LoVo (cell line): ENCODE measurements at regions not wholly inside any gene's neighbourhood (a gene's known extent, or its start where the extent isn't known, plus 50 kb on each side); places are given as distances from the start of the nearest gene placed in this dataset.

Experiments
- DNase-seq: peaks from one replicate; pipeline ENCODE4 v3.0.0-alpha.2; 2016; ENCODE audit warnings: low spot score

GRCh38 chr17:12530161-12530560 is 135.5 kb upstream of the MYOCD start:
- no peak for DNase-seq

- no peak for DNase-seq
Measured at GRCh38 chr17:12536021-12536420, 129.7 kb upstream of the MYOCD start.

GRCh38 chr17:12536472-12536871 is 129.2 kb upstream of the MYOCD start:
- DNase-seq = no peak

GRCh38 chr17:12537436-12537835 is 128.3 kb upstream of the MYOCD start:
- DNase-seq = no peak

GRCh38 chr17:12538003-12538402 is 127.7 kb upstream of the MYOCD start:
- DNase-seq = no peak

GRCh38 chr17:12545877-12546513 is 119.7 kb upstream of the MYOCD start:
- peak; percentile 32 for DNase-seq

GRCh38 chr17:12546983-12547382 is 118.7 kb upstream of the MYOCD start:
- DNase-seq = no peak

GRCh38 chr17:12547831-12548230 is 117.9 kb upstream of the MYOCD start:
- DNase-seq = no peak

GRCh38 chr17:12548558-12548957 is 117.1 kb upstream of the MYOCD start:
- no peak for DNase-seq

- DNase-seq = no peak
Measured at GRCh38 chr17:12549499-12550041, 116.1 kb upstream of the MYOCD start.

- DNase-seq = no peak
Measured at GRCh38 chr17:12553625-12554024, 112.1 kb upstream of the MYOCD start.

- DNase-seq = no peak
Measured at GRCh38 chr17:12554251-12554650, 111.4 kb upstream of the MYOCD start.

GRCh38 chr17:12566291-12566690 is 99.4 kb upstream of the MYOCD start:
- DNase-seq = no peak

- no peak for DNase-seq
Measured at GRCh38 chr17:12567077-12568053, 98.3 kb upstream of the MYOCD start.

- no peak for DNase-seq
Measured at GRCh38 chr17:12568358-12569251, 97.1 kb upstream of the MYOCD start.

GRCh38 chr17:12571606-12572005 is 94.1 kb upstream of the MYOCD start:
- DNase-seq = no peak

GRCh38 chr17:12574525-12574924 is 91.2 kb upstream of the MYOCD start:
- DNase-seq = no peak

GRCh38 chr17:12575641-12576040 is 90.0 kb upstream of the MYOCD start:
- no peak for DNase-seq

GRCh38 chr17:12579288-12579687 is 86.4 kb upstream of the MYOCD start:
- no peak for DNase-seq

- no peak for DNase-seq
Measured at GRCh38 chr17:12580640-12581039, 85.0 kb upstream of the MYOCD start.

GRCh38 chr17:12584727-12585126 is 81.0 kb upstream of the MYOCD start:
- no peak for DNase-seq

- DNase-seq = no peak
Measured at GRCh38 chr17:12588531-12588930, 77.2 kb upstream of the MYOCD start.
